HG03108 (cell line): ENCODE measurements at regions not wholly inside any gene's neighbourhood (a gene's known extent, or its start where the extent isn't known, plus 50 kb on each side); places are given as distances from the start of the nearest gene placed in this dataset.

Experiments
- ATAC-seq: cut with Tn5 transposase; IDR thresholded peaks from one replicate; pipeline ENCODE4 v1.9.1; 2021; ENCODE audit warnings: moderate library complexity; ENCODE audit not compliant: unreplicated experiment

DNA sequence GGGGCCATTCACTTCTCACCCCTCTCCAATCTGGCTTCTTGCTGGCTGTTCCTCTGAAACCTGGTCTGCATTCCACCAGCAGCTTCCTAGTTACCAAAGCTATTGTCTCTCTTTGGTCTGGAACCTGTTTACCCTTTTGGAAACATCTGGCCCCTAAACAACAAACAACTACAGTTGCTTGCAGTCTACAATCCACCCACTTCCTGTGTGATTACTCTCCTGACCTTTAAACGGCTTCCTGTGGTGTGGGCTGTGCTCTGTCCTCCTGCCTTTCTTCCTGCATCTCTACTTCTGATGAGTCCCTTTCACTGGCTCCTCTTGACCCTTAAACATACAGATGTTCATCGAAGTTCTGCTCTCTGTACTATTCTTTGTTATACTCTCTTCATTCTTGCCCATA is 303.8 kb downstream of the TDRD15 start:
- ATAC-seq: peak; percentile 67

DNA sequence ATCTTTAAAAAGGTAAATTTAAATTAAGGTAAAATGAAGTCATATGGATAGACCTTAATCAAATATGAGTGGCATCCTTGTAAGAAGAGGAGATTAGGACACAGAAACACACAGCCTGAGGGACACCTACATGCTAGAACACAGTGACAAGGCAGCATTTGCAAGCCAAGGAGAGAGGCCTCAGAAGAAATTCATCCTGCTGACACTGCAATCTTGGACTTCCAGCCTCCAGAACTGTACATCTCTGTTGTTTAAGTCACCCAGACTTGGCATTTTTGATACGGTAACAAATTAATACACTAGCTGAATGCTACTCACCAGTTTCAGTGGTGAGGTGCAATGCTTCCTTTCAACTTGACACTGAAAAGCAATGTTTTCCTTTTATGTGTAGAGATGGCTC is 305.0 kb downstream of the TDRD15 start:
- ATAC-seq: no peak

DNA sequence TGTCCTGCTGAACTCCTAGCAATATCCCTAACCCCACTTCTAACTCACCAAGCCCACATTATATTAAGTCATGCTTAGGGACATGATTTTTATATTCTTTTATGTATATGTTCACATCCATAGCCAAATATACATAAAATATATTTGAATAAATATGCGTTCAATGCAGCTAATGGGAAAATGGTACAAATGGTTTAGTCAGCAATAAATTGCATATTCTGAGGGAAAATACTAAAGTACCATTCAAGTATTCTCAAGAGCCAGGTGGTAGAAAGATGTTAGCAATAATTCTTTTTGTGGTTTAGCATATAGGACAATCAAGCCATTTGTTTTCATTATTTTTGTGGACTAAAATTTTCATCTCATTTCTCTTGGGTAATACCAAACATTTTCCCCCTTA is 306.0 kb downstream of the TDRD15 start:
- ATAC-seq: no peak

DNA sequence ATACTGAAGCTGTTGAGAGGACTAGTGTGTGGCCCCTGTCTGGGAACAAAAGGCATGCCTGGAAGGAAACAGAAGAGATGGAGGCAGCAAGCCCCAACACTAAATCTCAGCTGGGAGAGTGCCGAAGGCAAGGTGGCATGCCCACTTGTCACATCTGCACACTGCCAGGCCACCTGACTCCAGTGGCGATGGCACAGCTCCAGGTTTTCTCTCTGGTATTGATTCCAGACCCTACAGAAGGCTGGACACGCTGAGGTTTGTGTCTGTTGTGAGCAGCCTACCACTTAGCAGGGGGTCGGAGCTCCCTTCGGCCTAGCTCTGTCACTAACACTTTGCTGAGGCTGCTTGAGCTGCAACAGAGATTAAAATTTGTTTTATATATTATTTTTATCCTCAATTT is 307.3 kb downstream of the TDRD15 start:
- ATAC-seq: no peak

DNA sequence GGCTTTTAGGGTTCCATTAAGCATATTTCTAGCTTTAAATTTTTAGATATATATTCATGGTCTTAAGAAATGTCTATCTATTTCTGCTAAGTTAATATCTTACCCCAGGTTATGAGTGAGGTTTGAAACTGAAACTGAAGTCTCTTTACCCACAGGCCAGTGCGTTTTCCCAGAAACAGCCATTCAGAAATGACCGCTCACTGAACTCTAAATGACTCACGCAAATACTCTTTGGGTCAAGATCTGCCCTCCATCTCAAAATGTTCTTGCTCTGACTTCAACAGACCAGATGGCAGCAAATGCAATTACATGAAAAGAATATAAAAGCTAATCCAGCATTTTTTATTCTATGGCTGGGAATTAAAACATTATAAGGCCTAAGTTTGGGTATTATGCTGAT is 315.2 kb downstream of the TDRD15 start:
- ATAC-seq: no peak

DNA sequence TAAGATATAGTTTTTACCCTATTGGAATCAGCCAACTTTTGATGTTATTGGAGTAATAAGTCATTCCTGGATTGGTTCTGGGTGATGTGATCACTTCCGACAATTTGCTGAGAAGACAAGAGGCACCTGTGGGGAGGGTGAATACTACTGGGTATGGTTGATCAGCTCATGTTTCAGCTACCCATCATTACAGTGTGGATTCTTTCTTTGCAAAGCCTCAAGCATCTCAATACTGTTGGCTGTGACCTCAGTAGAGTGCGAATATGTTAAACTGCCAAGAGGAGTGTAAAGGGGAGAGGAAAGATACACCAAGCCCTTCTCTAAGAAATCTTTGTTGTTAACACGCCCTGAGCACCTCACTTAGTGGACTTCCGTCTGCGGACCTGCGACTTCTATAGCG is 317.7 kb downstream of the TDRD15 start:
- ATAC-seq: no peak

- no peak for ATAC-seq
Observed at GRCh38 chr2:21443494-21444105, 319.8 kb downstream of the TDRD15 start.

DNA sequence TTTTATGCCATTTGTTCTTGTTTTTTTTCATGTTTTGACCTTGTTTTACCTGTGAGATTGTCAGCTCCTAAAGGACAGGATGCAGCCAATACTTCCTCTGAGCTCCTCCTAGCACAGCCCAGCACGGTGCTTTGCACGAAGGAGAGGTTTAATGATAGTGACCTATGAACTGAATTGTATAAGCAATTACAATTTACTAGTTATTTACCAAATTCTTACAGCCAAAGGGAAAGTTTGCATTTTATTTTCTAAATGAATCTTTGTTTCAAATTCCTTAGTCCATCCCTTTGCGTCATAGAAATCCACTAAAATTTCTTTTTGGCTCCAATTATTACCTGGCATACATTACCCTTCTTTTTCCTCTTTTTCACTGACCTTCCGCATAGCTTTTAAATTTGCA is 326.1 kb downstream of the TDRD15 start:
- ATAC-seq: no peak

- ATAC-seq: no peak
Observed at GRCh38 chr2:21451403-21451802, 327.6 kb downstream of the TDRD15 start.

- no peak for ATAC-seq
Observed at GRCh38 chr2:21452263-21452662, 328.5 kb downstream of the TDRD15 start.

DNA sequence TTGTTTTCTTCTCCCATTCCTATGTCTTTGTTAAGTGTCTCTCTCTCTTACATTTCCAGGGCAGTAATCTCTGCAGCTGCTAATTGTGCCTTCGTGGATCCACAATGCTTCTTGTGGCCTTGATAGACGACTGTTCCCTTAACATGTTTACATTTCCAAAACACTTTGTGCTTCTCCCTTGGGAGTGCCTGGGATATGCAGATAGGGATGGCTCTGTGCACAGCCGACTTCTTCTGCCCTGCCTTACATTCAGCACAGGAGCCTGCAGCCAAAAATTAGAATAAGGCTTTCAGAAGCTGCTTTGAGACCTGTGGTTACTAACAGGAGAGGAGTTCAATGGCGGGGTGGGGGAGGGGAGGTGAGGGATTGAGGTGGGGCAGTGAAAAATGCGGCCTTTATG is 328.9 kb downstream of the TDRD15 start:
- no peak for ATAC-seq

DNA sequence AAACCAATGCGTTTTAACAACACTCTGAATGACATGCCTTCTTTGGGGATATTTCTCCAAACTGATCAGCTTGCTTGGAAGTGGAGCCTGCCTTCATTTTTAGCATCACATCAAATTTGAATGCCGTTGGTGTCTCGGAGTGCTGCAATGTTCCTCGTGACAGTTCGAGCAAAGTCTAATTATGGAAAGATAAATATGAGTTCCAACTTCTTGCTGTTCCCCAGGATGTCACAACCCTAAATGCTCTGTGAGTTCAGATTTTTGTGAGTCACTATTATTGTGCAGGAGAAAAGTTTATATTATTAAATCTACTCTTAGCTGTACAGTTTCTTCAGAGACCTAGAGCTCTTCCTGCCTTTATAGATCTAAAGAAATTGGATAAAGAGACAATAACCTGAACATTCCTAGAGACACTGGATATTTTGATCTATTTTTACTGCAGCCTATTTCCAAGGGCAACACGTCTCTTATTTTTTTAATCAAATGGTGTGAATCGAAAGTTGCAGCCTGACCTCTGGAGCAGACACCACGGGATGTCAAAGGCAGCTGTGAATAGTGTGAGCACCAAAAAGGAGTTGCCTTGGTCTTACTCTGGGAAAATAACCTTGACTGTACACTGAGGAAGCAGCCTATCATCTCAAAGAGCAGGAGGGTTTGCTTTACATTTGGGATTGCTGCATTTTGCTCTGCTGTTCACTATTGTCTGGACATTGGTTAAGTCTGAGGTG is 330.1 kb downstream of the TDRD15 start:
- ATAC-seq: no peak

GRCh38 chr2:21454839-21455238 is 331.1 kb downstream of the TDRD15 start:
- no peak for ATAC-seq

DNA sequence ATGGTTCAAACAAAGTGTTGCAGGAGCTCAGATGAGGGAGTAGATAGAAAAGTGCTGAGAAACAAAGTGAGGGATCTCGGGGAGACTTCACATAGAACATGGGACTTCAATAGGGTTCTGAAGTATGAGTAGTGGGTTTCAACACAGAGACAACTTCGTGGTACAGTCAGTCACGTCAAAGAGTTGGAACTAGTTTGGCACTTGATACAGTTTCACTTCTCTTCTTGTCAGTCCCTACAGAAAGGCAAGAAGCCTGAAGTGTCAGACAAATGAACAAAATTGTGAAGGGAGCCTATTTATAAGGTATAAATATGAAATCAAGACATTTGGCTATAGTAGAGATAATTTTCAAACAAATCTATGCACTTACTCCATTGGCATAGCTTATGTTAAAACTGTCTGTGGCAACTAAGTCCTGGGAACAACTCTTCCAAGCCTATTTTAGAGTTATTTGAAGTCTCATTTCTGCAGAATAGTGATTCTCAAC is 338.0 kb downstream of the TDRD15 start:
- ATAC-seq: no peak

DNA sequence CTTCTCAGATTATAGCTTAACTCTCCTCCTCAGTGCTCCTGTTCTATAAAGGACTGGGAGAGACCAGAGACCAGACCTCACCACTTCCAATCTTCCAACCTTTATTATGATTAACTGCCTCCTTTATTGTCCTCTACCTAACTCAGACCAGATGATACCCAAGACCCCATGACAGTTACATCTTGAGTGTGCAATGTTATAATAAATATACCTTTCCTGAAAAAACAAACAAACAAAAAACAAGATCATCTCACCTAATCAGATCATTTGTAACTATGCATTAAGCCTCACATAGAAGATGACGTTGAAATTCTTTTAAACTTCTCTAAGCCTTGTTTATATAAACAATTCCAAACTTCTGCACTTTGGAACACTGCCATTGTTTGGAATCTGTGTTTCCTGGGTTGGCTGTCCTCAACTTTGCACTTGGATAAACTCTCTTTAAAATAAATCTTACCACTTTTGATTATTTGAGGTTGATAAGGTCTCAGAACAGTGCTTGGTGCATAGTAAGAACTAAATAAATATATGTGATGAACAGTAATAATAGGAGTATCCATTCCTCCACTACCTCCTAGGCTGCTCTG is 342.7 kb downstream of the TDRD15 start:
- no peak for ATAC-seq

DNA sequence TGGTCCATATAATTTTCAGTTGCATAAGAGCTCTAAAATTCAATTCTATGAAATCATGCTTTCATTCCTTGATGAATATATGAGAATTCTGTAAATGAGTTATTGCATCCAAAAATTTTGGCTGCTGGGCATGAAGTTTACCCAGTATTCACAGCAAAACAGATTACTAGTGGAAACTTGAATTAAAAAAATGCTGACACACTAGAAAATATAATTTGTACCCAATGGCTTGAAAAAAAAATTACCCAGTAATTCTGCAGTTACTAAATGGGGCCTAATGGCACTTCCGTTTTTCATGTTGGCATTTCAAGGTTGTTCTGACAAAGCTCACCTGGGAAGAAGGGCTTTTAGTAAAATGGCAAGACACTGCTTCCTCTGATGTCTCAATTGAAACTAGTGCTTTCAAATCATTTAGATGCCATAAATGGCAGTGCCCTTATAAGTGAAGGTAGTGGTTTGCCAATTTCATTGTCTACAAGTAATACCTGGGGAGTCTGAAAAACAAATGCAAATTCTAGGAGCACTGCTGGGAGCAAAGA is 343.6 kb downstream of the TDRD15 start:
- ATAC-seq: no peak

DNA sequence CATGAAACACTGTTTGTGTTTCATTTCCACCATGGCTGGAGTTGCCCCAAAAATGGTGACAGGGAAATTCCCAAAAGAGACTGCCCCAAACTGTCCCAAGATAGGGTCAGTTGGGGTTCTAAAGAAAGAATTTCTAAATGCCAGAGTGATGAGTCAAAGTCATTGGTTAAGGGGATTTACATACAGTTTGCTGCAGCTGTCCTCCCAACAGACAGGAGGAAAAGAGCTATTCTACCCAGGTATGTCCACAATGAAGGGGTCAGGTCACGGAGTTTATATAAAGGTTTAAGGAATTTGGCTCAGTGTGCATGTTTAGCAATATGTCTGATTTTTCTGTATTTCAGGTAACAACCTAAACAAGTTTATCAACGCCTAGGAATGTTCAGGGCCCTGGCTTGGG is 344.1 kb downstream of the TDRD15 start:
- ATAC-seq: no peak

DNA sequence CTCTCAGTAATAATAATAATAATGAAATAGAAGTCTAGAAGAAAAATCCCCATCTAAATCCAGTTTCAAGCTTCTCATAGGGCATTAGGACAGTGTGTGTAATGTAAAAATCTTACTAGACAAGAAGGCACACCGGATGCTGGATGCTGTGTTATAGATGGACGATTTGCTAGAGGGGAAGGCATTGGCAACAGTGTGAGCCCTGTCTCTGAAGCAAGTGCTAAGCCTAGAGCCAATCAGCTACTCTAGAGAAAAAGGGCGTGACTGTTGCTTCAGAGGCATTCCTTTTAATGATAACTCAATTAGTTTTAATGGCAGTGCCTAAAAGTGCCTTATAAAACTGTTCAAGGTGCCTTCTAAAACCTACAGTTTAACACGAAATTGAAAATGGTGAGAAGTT is 344.9 kb downstream of the TDRD15 start:
- no peak for ATAC-seq

- ATAC-seq: no peak
Observed at GRCh38 chr2:21469158-21469557, 345.4 kb downstream of the TDRD15 start.

DNA sequence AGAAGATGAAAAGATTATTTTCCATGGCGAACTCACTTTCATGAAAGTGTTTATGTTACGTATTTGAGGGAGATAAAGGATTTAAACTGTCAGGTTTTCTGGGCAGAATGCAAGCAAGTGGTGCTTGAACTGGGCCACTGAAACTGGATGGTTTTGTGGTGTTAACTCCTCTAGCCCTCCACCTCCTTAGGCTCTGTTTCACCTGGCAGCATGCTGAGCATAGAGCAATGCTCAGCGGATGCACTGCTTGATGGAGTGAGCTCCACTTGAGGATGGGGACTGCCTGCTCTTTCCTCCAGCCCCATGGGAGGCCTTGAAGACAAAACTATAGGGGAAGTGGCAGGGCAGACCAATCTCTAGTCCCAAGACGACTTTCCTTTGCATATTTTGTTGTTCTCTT is 345.8 kb downstream of the TDRD15 start:
- no peak for ATAC-seq

DNA sequence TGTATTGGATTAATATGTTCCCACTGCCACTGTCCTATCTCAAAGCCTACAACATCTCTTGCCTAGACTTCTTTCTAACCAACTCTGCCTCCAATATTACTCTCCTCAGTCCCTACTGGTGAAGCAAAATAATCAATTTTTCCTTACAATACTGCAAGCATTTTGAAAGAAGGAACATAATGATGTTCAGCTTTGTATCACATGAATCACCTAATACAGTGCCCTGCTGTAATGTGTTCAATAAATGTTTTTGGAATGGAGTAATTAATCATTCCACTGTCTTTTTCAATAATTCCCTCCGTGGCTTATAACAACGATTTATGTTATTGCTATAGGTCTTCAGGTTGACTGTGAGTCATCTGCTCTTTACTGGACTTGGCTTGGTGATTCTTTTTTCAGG is 356.4 kb downstream of the TDRD15 start:
- ATAC-seq: no peak

DNA sequence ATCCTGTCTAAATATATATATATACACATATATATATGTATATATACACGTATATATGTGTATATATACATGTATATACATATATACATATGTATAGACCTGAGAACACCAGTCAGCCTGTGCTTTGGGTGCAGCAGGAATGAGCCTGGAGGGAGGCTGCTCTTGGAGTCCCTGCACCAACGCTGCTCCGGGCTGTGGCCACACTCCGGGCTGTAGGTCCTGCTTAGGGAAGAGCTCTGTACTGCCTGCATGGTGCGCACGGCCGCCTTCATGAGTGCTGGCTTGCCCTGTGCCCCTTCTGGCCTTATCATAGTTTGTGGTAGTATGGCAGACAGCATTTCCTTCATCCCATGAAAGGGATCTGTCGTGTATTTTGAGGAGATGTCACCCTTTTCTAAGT is 360.9 kb downstream of the TDRD15 start:
- no peak for ATAC-seq
